HG02623 (cell line): ENCODE measurements at regions not wholly inside any gene's neighbourhood (a gene's known extent, or its start where the extent isn't known, plus 50 kb on each side); places are given as distances from the start of the nearest gene placed in this dataset.

Experiments
- ATAC-seq: cut with Tn5 transposase; IDR thresholded peaks from one replicate; pipeline ENCODE4 v1.9.1; 2021; ENCODE audit warnings: moderate library complexity; ENCODE audit not compliant: unreplicated experiment

GRCh38 chr2:139963863-139964355, 1183.7 kb upstream of the NXPH2 start:
- no peak for ATAC-seq

- no peak for ATAC-seq
Measured at GRCh38 chr2:139949242-139949972, 1169.2 kb upstream of the NXPH2 start.

DNA sequence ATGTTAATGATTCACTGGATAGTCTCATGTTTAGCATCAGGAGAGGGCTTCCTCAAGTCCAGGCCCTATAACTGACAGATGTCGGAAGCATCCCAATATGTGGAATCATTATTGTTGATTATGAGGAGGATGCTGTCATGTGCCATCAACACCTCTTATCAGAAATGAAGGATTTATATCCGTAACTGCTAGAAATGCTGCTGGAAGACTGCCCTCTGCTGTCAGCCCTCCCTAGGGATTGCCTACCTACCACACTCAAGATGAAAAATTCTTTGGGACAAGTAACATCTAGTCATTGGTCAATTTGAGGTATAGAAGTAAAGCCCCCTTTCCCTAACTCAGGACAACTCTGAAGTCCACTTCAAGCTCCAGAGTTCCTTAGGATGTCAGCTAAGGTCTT, 1166.5 kb upstream of the NXPH2 start:
- no peak for ATAC-seq

DNA sequence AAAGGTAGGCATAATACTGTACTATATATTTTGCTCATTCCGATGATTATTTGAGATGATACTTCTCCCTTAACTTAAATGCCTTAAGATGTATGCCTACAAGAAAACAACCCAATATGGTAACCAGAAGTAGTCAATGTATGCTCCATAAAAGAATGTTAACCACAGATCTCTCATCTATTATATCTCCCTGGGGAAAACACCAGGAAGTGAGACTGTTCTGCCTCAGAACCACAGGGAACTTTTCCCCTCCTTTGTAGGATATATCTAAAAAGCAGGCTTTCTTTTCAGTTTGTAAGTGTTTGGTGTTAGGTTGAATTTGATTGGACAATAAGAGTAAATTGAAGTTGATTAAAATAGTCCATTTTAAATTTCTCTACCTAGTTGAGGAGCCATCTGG, 1160.5 kb upstream of the NXPH2 start:
- ATAC-seq: no peak

DNA sequence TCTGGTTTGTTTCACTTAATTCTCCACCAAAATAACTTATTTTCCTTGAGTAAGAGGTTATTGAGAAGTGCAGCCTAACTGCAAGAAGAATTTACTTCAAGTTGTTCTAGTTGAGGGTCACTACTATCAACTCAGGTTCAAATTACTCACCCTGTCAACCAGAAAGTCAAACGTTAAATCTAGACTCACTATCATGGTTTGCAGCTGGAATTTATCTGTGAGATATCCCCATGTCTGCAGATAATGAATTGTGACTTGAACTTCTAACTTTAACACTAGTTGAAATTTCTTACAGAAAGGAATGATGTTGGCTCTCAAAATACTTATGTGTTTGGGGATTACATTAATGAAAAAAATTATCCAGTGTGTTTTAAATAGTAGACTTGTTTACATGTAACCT, 1145.7 kb upstream of the NXPH2 start:
- ATAC-seq: no peak

GRCh38 chr2:139924070-139924469, 1143.9 kb upstream of the NXPH2 start:
- ATAC-seq: no peak

DNA sequence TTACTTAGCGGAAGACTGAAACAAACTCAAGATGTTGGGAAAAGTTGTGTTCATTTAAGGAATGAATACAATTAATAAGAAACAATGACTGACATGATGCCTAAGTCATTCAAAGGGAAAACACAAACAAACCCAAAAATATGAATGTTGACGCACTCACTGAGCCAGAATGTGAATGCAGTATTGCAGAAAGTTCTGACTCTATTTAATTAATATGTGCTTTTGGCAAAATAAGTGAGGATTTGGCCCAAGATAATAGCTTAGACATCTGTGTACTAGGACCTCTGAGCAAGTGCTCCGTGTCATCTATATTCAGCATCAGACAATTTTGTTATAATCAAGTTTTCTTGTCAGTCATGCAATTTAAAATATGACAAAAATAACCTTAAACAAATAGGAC, 1138.8 kb upstream of the NXPH2 start:
- ATAC-seq: no peak

DNA sequence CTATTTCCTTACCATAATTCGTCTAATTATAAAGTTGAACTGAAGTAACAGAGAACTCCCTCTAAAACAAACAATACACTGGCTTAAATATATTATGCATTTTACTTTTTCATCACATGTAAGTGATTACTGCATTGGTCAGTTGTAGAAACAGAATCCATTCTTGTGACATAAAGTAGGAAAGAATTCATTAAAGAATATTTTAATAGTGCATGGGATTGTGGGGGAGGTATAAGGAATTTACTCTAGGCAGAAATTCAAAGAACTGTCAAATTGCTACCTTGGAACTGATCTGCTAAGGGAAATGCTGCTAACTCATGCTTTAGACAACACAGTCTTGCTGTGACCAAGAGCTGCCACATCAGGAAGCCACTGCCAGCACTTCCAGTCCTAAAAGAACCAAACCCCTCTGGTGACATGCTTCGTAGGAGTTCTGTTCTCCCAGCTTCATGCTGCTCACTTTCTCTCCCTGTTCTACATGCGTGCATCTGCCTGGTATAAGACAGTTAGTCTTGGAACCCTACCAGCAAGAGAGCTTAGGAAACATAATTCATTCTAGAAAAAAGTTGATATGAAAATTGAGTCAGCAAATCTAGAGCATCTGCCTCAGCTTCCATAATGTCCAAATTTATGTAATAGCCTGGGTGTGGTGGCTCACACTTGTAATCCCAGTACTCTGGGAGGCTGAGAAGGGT, 1137.6 kb upstream of the NXPH2 start:
- ATAC-seq: no peak

GRCh38 chr2:139916822-139917221, 1136.6 kb upstream of the NXPH2 start:
- no peak for ATAC-seq

GRCh38 chr2:139911160-139911559, 1131.0 kb upstream of the NXPH2 start:
- ATAC-seq: no peak

DNA sequence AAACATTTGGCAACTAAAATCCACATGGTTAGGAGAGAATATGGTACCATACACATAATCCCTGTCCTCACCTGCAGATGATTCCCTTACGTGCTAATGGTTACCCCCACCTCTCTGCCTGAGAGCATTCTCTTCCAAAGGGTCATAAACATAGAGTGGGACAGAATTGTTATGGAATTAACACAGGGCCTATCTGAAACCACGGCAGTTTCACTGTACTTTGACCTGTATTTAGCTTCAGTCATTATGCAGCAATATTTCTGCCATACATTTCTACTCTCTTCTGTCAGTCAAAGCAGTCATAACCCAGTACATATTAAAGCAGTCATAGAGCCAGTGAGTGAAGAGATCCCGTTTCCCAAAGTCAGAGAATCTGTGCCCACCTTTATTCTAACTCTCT, 1128.9 kb upstream of the NXPH2 start:
- no peak for ATAC-seq

- ATAC-seq: no peak
Measured at GRCh38 chr2:139905624-139906023, 1125.4 kb upstream of the NXPH2 start.

DNA sequence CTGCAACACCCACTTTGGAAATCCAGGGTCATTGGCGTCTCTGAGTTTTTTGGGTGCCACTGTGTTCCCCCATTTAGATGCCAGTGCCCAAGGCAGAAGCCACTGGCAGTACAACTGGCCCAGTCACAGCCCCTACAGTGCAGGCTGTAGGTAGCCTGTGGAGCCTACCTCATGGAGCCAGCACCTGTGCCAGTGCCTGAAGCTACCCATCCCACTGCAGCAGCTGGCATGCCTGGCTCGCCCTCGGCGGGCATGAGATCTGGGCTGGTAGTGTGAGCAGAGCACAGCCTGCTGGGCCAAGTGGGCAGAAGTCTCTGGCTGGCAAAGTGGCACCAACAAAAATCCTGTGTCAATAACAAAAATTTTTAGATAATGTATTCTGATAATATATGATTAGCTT, 1111.4 kb upstream of the NXPH2 start:
- no peak for ATAC-seq

GRCh38 chr2:139885921-139886498, 1105.8 kb upstream of the NXPH2 start:
- ATAC-seq: no peak

GRCh38 chr2:139876964-139877363, 1096.8 kb upstream of the NXPH2 start:
- no peak for ATAC-seq

- ATAC-seq: no peak
Measured at GRCh38 chr2:139876321-139876720, 1096.1 kb upstream of the NXPH2 start.

DNA sequence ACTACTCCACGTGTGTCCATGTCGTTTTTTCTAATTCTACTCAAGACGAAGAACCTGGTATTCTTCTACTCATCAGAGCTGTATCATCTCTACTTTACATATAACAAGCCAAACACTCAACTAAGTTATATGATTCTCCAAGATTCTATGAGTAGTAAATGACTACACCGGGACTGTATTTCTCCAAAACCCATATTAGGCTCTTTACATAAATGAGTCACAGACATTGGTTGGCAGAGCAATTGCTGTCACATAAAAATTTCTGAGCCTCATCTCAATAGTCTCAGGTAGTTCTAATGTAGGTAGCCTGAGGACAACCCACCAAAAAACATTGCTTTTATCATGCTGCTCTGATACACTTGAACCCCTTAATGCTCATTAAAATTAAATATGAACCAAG, 1092.3 kb upstream of the NXPH2 start:
- ATAC-seq: no peak

GRCh38 chr2:139872032-139872431, 1091.8 kb upstream of the NXPH2 start:
- ATAC-seq: no peak

DNA sequence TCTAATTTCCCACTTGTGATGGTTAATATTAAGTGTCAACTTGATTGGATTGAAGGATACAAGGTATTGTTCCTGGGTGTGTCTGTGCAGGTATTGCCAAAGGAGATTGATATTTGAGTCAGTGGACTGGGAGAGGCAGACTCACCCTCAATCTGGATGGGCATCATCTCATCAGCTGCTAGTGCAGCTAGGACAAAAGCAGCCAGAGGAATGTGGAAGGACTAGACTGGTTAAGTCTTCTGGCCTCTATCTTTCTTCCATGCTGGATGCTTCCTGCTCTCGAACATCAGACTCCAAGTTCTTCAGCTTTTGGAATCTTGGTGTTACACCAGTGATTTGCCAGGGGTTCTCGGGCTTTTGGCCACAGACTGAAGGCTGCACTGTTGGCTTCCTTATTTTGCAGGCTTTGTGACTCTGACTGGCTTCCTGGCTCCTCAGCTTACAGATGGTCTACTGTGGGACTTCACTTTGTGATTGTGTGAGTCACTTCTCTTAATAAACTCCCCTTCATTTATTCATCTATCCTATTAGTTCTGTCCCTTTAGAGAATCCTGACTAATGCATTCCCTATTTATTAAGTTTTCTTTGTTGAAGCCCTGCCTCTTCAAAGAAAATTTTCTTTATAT, 1087.5 kb upstream of the NXPH2 start:
- no peak for ATAC-seq

DNA sequence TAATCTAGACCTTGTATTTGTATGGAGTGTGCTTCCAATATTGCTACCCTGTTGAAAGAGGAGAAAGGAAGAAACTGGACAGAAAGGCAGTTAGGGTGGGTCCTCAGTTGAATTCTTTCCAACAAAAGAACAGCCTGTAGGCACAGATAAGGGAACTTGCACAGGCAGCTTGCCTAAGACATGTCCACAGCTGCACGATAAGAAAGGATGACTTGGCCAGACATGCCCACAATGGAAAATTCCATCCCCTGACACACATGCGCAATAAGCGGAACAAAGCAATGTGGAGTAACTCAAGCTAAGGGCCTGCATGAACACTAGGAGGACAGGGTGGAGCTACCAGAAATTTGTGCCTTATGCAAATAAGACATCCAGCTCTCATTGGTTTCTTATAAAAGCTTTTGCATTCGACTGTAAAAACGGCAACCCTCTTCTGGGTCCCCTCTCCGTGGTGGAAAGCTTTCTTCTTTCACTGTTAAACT, 1084.7 kb upstream of the NXPH2 start:
- ATAC-seq: no peak

DNA sequence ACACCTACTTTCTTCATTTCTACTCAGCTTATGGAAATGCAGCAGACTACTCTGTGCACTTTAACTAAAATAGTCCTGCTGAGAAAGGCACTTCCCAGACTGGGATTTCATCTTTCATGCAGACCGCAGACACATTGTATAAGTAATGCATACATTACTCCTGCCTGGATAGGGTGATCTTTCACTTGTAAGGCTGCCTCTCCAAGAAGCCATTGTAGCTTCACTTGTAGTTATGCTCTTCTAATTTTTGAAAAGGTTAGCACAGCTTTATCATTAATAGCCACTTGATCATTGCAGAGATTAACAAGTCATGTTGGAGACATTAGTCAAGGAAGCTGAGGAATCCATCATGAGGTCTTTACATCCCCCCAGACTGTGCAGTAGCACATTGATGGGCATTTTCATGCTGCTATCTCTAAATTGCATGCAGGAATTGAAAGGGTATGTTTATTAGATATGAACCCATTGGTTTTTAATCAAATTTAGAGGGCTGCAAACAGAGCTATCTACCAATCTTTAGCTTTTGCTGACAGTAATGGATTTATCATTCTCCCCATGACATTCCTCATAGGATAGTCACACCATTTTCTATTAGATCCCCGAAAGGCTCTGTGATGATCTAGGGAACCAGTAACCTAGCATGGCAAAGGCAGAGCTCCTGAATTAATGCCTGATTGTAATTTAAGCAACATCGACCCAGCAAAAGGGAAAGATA, 1074.7 kb upstream of the NXPH2 start:
- ATAC-seq: no peak
